Tibial nerve (tissue), 4 donors: ENCODE measurements at regions not wholly inside any gene's neighbourhood (a gene's known extent, or its start where the extent isn't known, plus 50 kb on each side); places are given as distances from the start of the nearest gene placed in this dataset.
"Not testable (repeated sequence)": the region's sequence is repeated elsewhere in the genome, so short reads cannot be mapped to it uniquely, and the experiment has no call there.

Experiments
- DNase-seq, 2 donors: peaks; one replicate each; pipeline ENCODE4 v3.0.0-alpha.2; 2019; ENCODE audit warnings: low spot score in 2 of 2
- H3K27ac ChIP-seq, 4 donors: fragments of 200-600 bp; sonication (generic) in 3 of 4; one replicate each; pipeline ENCODE4 v1.5.1; 2017 to 2019; ENCODE audit warnings: mild to moderate bottlenecking in 1 of 4
- H3K27me3 ChIP-seq, 2 donors: fragments of 200-600 bp; sonication (generic) in 1 of 2; one replicate each; pipeline versions ENCODE4 v1.5.1 to v1.6.0; 2017 to 2019
- H3K36me3 ChIP-seq, 3 donors: fragments of 200-600 bp; sonication (generic); one replicate each; pipeline ENCODE4 v1.5.1; 2018 to 2019
- H3K4me1 ChIP-seq, 4 donors: fragments of 200-600 bp; sonication (generic) in 3 of 4; one replicate each; pipeline ENCODE4 v1.5.1; 2017 to 2019
- H3K4me3 ChIP-seq, 4 donors: fragments of 200-600 bp; sonication (generic) in 3 of 4; one replicate each; pipeline ENCODE4 v1.5.1; 2017 to 2019; ENCODE audit warnings: mild to moderate bottlenecking in 1 of 4, moderate library complexity in 1 of 4
- H3K9me3 ChIP-seq, 4 donors: fragments of 200-600 bp; sonication (generic) in 3 of 4; one replicate each; pipeline ENCODE4 v1.5.1; 2017 to 2019
- EP300 ChIP-seq, 2 donors: sonication (generic); formaldehyde crosslinking; IDR thresholded peaks; one replicate each; pipeline ENCODE4 v1.6.1; 2017; ENCODE audit warnings: antibody characterized with exemption in 2 of 2, mild to moderate bottlenecking in 1 of 2
- POLR2A ChIP-seq, 2 donors: fragments of 450-650 bp; IDR thresholded peaks; one replicate each; pipeline ENCODE4 v1.6.1; 2017; ENCODE audit warnings: antibody characterized with exemption in 2 of 2, mild to moderate bottlenecking in 2 of 2, moderate library complexity in 2 of 2
- WGBS, 2 donors: methylation state at CpG; one replicate each; pipeline ENCODE4 v1.1.5; 2018; 5-methylcytosine and 5-hydroxymethylcytosine counted together
- TF ChIP-seq, protein P1 (sequence below), 5 experiments: fragments of 200-600 bp in 3 of 5; fragments of 450-650 bp in 2 of 5; sonication (generic) in 3 of 5; IDR thresholded peaks; one replicate each; pipeline ENCODE4 v1.5.1; 2016 to 2019; ENCODE audit warnings: antibody characterized with exemption in 5 of 5, mild to moderate bottlenecking in 3 of 5, moderate library complexity in 2 of 5

DNA sequence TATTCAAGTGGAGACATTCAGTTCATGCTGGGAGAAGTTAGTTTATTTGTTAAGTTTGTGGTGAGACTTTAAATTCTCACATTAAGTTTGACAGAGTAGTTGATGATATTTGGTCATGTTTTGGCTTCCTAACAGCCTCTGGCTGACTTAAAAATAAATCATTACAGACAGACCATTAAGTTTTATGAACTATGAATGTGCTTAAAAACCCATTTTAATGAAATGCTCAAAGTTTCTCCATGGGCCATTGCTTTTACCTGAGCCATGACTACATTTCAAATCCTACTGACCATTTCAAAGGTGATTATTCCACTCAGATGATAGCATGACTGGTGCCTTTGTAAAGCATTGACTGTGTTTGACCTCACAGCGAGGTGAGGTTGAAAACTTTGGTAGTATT lies 192.7 kb downstream of the LRRC70 start:
- WGBS, 2 donors = 60 to 83% methylated on average over 1 of the region's 1 CpG
- Histone ChIP-seq H3K27me3 (no peaks in the 10 kb centered on the region), H3K4me3 (no peak overlapping the region), H3K36me3 (no peaks in the 10 kb centered on the region), H3K9me3 (no peaks in the 10 kb centered on the region), H3K27ac (no peak overlapping the region), H3K4me1 (no peaks in the 10 kb centered on the region)
- TF ChIP-seq, protein P1, sequence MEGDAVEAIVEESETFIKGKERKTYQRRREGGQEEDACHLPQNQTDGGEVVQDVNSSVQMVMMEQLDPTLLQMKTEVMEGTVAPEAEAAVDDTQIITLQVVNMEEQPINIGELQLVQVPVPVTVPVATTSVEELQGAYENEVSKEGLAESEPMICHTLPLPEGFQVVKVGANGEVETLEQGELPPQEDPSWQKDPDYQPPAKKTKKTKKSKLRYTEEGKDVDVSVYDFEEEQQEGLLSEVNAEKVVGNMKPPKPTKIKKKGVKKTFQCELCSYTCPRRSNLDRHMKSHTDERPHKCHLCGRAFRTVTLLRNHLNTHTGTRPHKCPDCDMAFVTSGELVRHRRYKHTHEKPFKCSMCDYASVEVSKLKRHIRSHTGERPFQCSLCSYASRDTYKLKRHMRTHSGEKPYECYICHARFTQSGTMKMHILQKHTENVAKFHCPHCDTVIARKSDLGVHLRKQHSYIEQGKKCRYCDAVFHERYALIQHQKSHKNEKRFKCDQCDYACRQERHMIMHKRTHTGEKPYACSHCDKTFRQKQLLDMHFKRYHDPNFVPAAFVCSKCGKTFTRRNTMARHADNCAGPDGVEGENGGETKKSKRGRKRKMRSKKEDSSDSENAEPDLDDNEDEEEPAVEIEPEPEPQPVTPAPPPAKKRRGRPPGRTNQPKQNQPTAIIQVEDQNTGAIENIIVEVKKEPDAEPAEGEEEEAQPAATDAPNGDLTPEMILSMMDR (IDR thresholded peaks at IDR 0.05) = no peak
- TF ChIP-seq EP300 (IDR thresholded peaks at IDR 0.05) = no peak
- no peak for DNase-seq

DNA sequence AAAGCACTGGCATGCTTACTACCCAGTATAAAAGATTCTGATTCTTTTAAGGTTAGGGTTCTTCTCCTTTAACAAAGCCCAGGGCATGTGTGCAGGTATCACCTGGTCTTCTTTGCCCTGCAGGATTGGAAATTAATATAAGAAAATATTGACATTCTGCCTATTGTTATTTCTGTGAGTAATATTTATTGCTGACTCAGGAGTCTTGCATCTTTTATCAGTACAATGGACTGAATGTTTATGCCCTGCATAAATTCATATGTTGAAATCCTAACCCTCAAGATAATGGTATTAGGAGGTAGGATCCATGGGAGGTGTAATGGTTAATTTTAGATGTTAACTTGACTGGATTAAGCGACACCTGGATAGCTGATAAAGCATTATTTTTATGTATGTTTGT lies 189.0 kb downstream of the LRRC70 start:
- no peaks in the 10 kb centered on the region for H3K27me3 ChIP-seq
- H3K9me3 ChIP-seq = no peaks in the 10 kb centered on the region
- TF ChIP-seq EP300 (IDR thresholded peaks at IDR 0.05) = no peak
- TF ChIP-seq, protein P1 (IDR thresholded peaks at IDR 0.05) = no peak
- no peak for TF ChIP-seq POLR2A (IDR thresholded peaks at IDR 0.05)
- 67 to 88% methylated on average over 1 of the region's 1 CpG for WGBS, 2 donors
- H3K27ac ChIP-seq = no peak overlapping the region
- H3K4me3 ChIP-seq = no peak overlapping the region
- H3K4me1 ChIP-seq = no peaks in the 10 kb centered on the region
- no peak for DNase-seq
- no peaks in the 10 kb centered on the region for H3K36me3 ChIP-seq

DNA sequence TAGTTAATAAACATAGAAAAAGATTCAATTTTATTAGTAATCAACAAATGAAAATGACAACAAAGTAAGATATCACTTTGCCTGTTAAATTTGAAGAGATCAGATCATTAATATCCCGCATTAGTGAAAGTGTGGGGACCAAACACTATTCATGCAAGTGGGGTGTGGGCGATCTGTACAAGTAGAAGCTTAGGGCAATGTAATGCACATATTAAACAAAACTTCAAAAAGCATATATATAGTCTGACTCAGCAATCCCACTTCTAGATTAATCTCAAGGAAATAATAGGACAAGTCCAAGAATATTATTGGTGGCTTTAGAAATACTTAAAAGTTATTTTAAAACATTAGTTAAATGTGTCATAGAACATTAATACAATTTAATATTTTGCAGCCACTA lies 188.5 kb downstream of the LRRC70 start:
- Histone ChIP-seq H3K36me3 (no peaks in the 10 kb centered on the region), H3K27ac (no peak overlapping the region), H3K27me3 (no peaks in the 10 kb centered on the region), H3K9me3 (no peaks in the 10 kb centered on the region), H3K4me1 (no peaks in the 10 kb centered on the region), H3K4me3 (no peak overlapping the region)
- WGBS, 2 donors = 92 to 95% methylated on average over 2 of the region's 2 CpGs
- no peak for DNase-seq
- TF ChIP-seq POLR2A (IDR thresholded peaks at IDR 0.05) = no peak
- TF ChIP-seq EP300 (IDR thresholded peaks at IDR 0.05) = no peak
- TF ChIP-seq, protein P1 (IDR thresholded peaks at IDR 0.05) = no peak

DNA sequence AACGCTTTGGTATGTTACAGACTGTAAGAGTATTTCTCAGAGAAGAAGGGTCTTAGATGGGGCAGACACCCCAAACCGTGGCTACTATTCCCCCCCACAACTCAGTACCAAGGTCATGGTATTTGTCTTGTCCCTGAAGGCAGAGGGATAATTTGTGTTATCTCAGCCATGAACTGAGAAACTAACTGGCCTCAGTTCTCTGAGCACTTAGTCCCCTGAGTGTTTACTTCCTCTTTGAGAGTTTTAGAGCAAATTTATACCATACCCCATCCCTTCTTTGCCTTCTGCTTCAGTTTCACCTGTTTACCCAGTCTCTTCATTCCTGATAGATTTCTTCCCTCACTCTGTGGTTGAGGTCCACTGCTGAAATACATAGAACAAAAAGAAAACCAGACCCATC lies 183.9 kb downstream of the LRRC70 start:
- TF ChIP-seq, protein P1 (IDR thresholded peaks at IDR 0.05) = no peak
- TF ChIP-seq EP300 (IDR thresholded peaks at IDR 0.05) = no peak
- TF ChIP-seq POLR2A (IDR thresholded peaks at IDR 0.05) = no peak
- no peak for DNase-seq
- no peak overlapping the region for H3K27ac ChIP-seq
- no peaks in the 10 kb centered on the region for H3K36me3 ChIP-seq
- no peaks in the 10 kb centered on the region for H3K27me3 ChIP-seq
- H3K4me3 ChIP-seq = no peak overlapping the region
- peaks cover 0 to 6% (median 0%) of the 10 kb centered on the region in 4 donors for H3K9me3 ChIP-seq
- 55 to 70% methylated on average over 2 of the region's 2 CpGs for WGBS, 2 donors
- H3K4me1 ChIP-seq = no peaks in the 10 kb centered on the region

DNA sequence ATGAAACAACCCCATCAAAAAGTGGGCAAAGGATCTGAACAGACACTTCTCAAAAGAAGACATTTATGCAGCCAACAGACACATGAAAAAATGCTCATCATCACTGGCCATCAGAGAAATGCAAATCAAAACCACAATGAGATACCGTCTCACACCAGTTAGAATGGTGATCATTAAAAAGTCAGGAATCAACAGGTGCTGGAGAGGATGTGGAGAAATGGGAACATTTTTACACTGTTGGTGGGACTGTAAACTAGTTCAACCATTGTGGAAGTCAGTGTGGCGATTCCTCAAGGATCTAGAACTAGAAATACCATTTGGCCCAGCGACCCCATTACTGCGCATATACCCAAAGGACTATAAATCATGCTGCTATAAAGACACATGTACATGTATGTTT lies 179.1 kb downstream of the LRRC70 start:
- 90 to 96% methylated on average over 4 of the region's 4 CpGs for WGBS, 2 donors
- not testable (repeated sequence) for H3K27ac ChIP-seq, DNase-seq, H3K36me3 ChIP-seq, H3K4me3 ChIP-seq, H3K4me1 ChIP-seq, H3K27me3 ChIP-seq
- H3K9me3 ChIP-seq = peaks cover 0 to 10% (median 0%) of the 10 kb centered on the region in 4 donors

DNA sequence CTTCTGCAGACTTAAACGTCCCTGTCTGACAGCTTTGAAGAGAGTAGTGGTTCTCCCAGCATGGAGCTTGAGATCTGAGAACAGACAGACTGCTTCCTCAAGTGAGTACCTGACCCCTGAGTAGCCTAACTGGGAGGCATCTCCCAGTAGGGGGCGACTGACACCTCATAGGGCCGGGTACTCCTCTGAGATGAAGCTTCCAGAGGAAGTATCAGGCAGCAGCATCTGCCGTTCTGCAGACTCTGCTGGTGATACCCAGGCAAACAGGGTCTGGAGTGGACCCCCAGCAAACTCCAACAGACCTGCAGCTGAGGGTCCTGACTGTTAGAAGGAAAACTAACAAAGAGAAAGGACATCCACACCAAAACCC lies 174.4 kb downstream of the LRRC70 start:
- not testable (repeated sequence) for DNase-seq, H3K27me3 ChIP-seq, H3K4me1 ChIP-seq, H3K4me3 ChIP-seq, H3K27ac ChIP-seq, H3K36me3 ChIP-seq
- H3K9me3 ChIP-seq = peaks cover 0 to 13% (median 0%) of the 10 kb centered on the region in 4 donors
- 61 to 71% methylated on average over 4 of the region's 4 CpGs for WGBS, 2 donors

DNA sequence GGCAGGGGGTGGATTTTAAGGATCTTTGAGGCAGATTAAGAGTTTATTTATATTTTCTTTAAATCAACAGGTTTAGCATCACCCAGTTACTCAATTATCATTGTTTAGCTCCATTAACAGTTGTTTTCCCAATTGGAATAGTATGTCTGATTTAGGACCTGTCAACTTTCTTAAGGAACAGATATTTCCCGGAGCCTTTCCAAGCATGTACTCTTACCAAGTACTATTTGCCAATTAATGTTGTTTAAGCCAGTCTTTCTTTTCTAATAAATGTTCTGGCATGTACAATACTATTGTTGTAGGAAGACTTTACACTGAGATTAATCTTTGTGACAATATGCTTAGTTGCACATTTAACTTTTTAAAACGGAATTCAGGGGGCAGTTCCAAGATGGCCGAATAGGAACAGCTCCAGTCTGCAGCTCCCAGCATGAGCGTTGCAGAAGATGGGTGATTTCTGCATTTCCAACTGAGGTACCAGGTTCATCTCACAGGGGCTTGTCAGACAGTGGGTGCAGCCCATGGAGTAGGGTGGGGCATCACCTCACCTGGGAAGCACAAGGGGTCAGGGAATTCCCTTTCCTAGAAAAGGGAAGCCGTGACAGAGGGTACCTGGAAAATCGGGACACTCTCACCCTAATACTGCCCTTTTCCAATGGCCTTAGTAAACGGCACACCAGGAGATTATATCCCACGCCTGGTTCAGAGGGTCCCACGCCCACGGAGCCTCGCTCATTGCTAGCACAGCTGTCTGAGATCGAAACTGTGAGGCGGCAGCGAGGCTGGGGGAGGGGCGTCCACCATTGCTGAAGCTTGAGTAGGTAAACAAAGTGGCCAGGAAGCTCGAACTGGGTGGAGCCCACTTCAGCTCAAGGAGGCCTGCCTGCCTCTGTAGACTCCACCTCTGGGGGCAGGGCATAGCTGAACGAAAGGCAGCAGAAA lies 173.7 kb downstream of the LRRC70 start:
- not testable (repeated sequence) for H3K27ac ChIP-seq, H3K9me3 ChIP-seq, H3K36me3 ChIP-seq, DNase-seq, H3K4me3 ChIP-seq, H3K4me1 ChIP-seq, H3K27me3 ChIP-seq
- WGBS, 2 donors = 89 to 92% methylated on average over 17 of the region's 17 CpGs
